GM20000 (cell line): ENCODE measurements at regions not wholly inside any gene's neighbourhood (a gene's known extent, or its start where the extent isn't known, plus 50 kb on each side); places are given as distances from the start of the nearest gene placed in this dataset.
"Not testable (repeated sequence)": the region's sequence is repeated elsewhere in the genome, so short reads cannot be mapped to it uniquely, and the experiment has no call there.

Source experiments
- DNase-seq: peaks from one replicate; pipeline ENCODE4 v3.0.0; 2012; ENCODE audit warnings: low spot score
- CTCF ChIP-seq: IDR thresholded peaks from 2 replicates; pipeline ENCODE4 v1.5.1; 2012; ENCODE audit warnings: mild to moderate bottlenecking, control low read depth; ENCODE audit errors: extremely low read depth, missing control alignments

- DNase-seq: no peak
- TF ChIP-seq CTCF: no peak
These were observed 108.8 kb upstream of the ANO5 start for GRCh38 chr11:22084056-22084455.

GRCh38 chr11:22084564-22084963, 108.3 kb upstream of the ANO5 start:
- no peak for DNase-seq
- no peak for TF ChIP-seq CTCF

- no peak for TF ChIP-seq CTCF
- DNase-seq: no peak
These were observed 103.3 kb upstream of the ANO5 start for GRCh38 chr11:22089609-22090008.

- TF ChIP-seq CTCF: no peak
These were observed 86.3 kb upstream of the ANO5 start for GRCh38 chr11:22106566-22106965.

GRCh38 chr11:22115470-22116029, 77.3 kb upstream of the ANO5 start:
- no peak for DNase-seq
- no peak for TF ChIP-seq CTCF

More at GRCh38 chr11:22106566-22106965, 86.3 kb upstream of the ANO5 start:
- DNase-seq: no peak

GRCh38 chr11:22127981-22128380, 64.9 kb upstream of the ANO5 start:
- DNase-seq: not testable (repeated sequence)

- no peak for TF ChIP-seq CTCF
- DNase-seq: peak; percentile 5
These were observed 62.3 kb upstream of the ANO5 start for GRCh38 chr11:22130462-22131053.

GRCh38 chr11:22133776-22134175, 59.1 kb upstream of the ANO5 start:
- DNase-seq: no peak
- TF ChIP-seq CTCF: no peak
